Activated T-cell treated with anti-CD3 and anti-CD28 coated beads for 48 hours (primary cell): ENCODE measurements at regions not wholly inside any gene's neighbourhood (a gene's known extent, or its start where the extent isn't known, plus 50 kb on each side); places are given as distances from the start of the nearest gene placed in this dataset.
"Not testable (repeated sequence)": the region's sequence is repeated elsewhere in the genome, so short reads cannot be mapped to it uniquely, and the experiment has no call there.

Experiments used
- DNase-seq: peaks from one replicate; pipeline ENCODE4 v3.0.0-alpha.2; 2020; ENCODE audit warnings: low read depth

DNA sequence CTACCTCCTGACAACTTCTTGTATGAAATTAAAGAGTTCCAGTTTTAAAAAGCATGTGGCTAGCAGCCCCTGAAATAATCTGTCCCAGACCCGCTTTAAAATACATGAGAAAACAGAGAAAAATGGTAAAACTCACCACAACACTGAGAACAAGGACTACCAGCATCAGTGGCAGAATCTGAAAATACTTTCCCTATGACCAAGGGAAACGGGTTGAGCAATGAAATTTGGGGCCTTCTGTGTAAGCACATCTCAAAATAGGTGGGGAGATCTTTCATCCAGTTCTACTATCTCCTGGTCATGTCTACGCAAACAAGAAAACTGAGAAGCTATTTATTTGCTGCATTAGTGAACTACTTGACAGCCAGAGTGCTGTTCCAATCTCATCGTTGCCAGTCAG, 172.3 kb downstream of the LNPK start:
- no peak for DNase-seq

DNA sequence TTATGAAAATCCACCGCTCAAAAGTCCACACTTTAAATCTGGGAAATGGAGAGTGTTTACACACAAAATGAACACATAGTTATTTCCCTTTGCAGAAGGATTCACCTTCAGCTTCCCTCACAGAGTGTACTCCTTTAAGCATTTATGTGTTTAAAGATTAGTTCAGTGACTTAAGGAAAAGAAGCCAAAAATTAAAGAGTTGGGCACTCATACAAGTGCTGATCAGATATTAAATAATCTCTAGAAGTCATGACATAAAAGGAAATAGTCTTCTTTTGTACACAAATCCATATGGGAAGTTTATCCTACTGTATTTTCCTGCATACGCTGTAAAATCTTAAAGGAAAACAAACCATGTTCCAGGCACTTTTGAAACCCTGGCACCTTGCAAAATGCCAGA, 174.2 kb downstream of the LNPK start:
- no peak for DNase-seq

DNA sequence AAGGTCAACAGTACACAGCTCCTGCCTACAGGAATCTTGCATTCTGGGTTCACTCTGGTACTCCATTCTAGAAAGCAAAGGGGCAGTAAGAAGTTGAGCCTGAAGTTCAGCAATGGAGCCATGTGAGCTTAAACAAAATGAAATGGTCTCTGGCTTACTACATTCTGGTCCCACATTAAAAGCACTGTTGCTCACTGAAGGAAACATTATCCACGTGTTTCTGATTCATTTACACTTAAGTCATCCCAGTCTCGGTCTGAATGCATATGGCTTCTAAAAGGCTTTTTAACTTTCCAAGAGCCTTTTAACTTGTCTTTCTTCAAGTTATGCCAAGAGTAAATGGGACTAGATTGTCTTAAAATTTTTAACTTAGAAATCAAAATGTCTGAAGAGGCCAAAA, 177.8 kb downstream of the LNPK start:
- DNase-seq, result no peak

DNA sequence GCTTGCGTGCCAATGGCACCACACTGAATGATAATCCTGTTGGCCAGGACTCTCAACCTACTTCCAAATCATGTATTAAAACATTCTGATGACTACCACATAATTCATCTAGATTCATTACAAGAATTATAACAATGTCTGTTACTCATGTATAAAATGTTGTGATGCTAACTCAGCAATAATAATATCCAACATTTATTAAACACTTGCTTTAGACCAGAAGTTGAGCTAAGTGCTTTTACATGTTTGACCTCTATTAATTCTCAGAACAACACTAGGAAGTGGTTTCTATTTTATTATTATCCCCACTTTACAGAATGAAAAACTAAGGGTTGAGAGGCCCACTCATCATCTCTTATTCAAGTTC, 178.4 kb downstream of the LNPK start:
- DNase-seq, result no peak

DNA sequence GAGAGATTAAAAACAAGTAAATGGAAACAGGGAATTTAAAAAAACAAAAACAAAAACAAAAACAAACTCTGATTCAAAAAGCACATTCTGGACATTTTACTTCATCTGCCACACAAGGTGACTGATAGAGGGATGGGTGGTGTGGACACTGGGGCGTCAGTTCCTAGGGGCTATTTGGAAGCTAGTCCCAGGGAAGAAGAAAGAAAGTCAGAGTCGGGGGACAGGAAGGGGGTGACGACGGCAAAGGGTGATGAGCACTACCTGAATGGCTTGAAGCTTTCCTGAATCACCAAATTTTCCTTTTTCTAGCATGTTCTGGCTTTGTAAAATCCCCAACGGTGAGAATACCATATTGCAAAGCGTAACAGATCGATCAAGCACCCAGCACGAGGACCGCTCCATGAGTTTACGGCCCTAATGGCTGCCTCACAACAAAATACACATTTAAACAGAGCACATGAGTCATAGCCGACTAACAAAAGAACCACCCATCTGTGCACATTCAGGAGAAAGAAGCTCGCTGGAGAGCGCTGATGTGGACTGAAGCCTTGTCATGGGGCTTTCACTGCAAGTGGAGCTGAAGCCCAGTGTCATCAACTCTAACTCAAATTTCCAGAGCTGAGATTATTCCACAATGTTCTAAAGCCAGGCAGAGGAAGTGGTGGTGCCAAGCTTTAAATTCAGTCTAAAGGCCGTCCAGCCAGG, 178.9 kb downstream of the LNPK start:
- no peak for DNase-seq

DNA sequence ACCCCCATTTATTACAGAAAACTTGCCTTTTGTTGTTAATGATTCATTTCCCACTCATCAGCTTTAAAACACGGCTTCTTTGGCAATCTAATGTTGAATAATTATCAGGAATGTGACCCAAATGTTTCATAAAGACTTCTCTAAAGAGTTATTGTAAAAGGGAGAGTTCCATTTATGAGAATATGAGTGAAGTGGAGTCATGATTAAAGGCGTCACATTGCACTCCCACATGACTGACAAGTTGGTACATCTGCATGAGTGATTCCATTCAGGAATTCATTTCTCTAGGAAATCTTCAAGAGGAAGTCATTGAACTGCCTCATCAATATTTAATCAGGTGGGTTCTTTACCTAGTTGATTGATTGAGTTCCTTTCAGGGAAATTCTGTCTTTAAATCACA, 184.8 kb downstream of the LNPK start:
- DNase-seq, result no peak

DNA sequence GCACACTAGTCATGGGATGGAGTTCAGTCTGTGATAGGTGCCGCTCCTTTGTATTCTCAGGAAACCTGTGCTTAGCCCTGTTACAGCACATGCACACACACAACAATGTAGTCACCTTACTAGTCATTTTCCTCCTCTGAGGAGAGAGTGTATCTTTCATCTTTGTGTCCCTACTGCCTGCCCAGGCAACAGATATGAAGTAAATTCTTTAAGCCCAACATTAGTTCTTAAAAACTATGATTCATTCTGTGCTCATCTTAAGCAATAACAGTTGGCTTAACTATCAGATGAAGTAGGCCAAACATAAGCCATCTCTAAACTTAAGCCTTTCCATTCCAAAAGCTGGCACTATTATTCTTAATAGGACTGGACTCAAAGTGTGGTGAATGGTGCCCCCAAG, 186.5 kb downstream of the LNPK start:
- no peak for DNase-seq

DNA sequence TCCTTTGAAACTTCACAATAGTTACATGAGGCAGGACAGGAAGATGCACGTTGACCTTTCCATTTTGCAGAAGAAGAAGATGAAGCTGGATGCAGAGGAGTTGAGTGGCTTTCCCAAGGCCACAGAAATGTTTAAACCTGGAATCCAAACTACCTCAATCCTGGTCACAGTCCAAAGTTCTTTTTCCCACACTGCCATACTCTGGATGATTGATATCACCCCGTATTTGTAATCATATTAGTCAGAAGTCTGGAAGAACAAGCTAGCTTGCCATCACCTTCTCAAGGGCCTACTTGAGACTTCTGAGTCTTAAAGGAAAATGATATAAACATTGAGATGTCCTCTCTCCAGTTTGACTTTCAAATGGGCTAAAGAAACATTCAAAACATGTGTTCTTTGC, 190.1 kb downstream of the LNPK start:
- no peak for DNase-seq

DNA sequence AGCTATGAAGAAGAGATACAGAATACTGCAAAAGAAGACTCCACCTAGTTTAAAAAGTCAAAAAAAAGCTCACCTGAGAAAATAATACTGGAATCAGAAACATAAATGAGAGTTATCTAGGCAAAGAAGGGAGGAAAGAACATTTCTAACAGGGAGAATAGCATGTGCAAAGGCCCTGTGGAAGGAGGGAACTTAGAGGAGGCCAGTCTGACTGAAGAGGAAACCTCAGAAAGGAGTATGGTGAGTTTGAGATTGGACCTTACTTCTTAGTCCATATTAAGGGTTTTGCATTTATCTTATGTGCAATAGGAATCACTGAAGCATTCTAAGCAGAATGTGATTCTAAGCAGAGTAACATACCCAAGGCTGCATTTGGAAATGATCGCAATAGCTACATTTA, 193.2 kb downstream of the LNPK start:
- DNase-seq, result no peak

DNA sequence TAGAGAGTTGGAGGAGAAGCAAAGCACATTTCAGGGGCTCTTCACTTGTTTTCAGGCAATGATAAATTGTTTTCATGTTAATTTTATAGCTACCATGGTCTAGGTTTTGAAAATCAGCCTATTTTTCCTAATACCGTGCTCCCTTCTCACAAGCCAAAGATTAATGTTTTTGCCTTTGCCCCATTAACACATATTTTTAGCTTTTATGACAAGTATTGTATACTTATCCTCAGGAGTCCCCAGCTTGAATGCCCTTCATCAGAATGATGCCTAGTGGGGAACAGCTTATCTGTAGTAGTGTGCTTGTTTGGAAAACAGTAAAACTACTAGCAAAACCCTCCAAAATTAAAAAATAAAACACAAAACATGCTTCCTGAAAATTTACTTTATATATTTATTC, 194.0 kb downstream of the LNPK start:
- no peak for DNase-seq

DNA sequence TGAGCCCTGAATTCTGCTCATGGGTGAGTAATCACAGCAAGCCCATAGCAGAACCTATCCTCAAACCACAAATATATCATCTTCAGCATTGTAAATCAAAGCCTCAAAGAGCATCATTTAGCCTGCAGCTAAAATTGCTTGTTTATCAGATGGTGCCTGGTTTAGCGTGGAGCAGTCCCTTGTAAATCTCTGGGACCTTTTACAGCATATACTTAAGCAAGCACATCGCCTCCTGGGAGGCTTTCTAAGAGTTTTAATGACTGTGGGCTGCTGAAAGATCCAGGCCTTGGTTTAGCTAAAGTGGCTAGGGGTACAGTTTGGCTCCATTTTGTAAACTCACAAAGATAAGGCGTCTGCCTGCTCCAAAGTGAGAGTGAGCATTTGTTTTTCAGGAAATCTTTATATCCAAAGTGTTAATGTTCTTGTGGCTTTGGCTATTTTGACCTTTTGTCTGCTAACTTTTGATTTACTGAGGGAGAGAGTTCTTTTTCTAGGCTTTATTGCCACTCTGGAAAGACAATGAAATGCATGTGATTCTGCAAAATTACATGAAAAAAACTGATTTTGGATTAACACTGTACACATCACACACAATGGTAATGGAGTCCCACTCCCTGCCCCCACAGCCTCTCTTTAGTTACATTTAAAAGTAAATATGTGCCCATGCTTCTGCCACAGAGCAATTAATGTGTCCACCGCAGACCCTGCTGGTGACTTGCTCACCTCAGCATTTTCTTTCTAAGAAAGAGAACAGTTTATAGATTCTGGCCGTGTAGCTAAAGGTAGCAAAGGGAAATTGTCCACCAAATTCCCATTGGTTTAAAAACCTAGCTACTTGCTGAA, 194.8 kb downstream of the LNPK start:
- DNase-seq, result no peak

DNA sequence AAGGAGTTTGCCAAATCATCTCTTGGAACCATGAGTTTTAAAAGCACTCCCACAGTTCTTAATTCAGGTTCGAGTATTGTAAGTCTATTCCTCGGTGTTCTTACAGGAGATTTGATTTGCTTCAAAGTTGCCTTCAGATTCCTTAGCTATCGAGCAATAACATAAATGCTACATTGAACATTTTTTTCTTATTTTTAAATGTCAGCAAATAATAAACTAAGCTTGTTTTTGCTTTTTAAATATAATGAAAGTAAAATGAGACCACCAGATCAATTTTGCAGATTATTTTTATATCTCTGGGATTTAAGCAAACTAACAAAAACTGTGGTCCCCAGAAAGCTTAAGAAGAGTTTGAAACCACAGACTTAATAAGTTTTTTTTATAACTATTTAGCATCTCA, 195.5 kb downstream of the LNPK start:
- DNase-seq, result no peak

DNA sequence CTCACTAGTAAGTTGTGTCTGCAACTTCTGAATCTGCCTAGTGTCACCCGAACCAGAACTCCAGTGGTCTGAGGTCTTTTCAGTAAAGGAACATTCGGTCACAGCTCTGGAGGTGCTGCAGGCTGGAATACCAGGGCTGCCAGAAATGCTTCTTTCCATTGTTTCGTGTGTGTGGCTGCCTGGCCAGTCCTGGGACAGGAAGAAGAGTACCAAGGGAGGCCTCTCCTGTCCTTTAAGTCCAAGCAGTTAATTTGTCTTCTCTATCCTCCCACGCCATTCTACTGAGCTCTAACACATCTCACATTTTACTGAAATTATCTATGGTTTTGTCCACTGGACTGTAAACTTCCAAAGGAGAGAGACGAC, 196.0 kb downstream of the LNPK start:
- DNase-seq, result no peak

DNA sequence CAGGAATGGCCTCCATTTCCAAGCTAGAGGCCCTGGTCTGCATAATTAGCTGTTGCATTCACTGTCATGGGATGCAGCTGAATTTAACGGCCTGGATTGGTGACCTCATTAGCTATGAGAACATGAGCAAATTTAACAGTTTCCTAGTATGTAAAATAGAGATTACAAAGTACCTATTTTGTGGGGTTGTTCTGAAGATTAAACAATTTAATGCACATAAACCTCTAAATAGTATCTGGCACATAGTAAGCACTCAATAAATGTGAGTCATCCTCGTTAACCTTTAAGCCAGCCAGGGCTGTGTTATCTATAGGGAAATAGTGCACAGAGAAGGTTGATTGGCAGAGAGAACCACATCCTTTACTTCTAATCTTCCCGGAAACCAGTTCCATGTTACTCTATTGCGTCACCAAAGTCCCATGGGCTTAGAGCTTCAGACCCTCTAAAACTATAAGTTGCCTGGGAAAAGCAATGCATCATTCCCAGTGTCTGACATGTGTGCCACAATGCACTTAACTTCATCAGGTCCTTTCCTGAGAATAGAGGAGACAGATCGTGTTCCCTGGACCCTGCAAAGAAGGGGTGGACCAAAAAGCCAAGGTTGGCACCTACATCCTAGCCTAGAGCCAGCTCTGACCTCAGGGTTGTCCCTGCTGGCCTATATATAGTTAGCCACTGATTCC, 196.5 kb downstream of the LNPK start:
- DNase-seq, result no peak

DNA sequence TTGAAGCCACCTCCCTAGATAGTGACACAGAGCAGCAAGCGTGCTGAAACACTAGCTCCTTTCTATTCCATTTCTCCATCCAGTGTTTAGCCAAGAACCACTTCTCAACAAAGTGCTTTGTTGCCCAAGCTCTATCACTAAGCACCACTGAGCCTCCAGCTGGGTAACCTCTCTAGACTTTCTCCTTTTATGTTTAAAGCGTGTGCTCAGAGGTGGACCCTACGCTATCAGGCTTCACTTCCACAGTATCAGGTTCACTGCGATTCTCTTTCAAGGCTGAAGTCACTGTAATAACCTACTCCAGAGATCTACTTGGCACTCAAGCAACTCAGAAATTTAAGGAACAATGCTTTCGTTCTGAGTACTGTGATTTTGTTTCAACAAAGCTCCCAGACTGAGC, 197.9 kb downstream of the LNPK start:
- no peak for DNase-seq

DNA sequence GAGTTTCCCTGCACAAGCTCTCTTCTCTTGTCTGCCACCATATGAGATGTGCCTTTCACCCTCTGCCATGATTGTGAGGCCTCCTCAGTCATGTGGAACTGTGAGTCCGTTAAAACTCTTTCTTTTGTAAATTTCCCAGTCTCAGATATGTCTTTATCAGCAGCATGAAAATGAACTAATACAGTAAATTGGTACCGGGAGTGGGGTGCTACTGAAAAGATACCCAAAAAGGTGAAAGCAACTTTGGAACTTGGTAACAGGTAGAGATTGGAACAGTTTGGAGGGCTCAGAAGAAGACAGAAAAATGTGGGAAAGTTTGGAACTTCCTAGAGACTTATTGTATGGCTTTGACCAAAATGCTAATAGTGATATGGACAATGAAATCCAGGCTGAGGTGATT, 205.6 kb downstream of the LNPK start:
- DNase-seq, result not testable (repeated sequence)

DNA sequence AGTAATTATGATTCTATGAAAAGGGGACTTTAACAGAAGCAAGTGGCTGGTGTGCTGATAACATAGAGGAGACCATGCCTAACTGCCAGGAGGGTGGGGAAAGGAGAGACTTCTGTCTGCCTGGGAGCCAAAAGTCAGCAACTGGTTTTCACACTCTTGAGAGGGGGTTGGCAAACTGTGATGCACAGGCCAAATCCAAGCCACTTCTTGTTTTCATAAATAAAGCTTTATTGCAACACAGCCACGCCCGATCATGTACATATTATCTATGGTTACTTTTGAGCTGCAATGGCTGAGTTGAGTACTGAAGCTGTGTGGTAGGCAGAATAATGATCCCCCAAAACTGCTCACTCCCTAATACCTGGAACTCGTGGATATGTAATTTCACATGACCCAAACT, 208.4 kb downstream of the LNPK start:
- no peak for DNase-seq

DNA sequence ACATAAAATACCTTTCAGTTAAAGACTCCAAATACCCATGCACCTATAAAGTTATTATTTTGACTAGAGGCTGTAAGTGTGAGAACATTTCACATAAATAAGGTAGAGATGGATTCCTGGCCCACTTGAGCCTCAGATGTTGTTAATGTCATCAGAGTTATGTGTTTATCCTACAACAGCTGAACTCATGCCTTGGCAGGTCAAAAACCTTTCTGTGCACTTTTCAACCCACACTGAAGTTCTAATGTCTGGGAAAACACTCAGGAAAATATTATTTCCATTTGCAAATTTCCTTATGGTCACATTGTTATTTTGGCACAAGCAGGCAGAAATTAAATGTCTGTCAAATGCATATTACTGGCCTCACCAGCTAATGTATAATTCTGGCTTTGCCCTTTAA, 209.2 kb downstream of the LNPK start:
- DNase-seq, result no peak

DNA sequence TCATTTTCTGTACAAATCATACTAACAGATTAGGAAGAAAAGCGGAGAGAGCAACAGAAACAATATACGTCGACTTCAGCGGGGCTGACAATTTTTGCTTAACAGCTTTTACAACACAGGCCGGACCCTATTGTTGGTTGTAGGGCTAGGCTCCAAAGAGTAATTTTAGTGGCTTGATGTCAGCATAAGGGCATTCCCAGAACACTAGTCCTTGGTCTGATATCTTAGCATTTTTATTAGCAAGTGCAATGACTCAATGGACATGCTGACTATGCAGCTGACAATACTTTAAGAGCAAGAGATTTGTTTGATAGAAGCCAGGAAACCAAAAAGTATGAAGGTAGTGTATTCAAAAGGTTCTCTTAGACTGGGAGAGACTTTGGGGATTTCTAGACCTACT, 209.9 kb downstream of the LNPK start:
- DNase-seq, result no peak

DNA sequence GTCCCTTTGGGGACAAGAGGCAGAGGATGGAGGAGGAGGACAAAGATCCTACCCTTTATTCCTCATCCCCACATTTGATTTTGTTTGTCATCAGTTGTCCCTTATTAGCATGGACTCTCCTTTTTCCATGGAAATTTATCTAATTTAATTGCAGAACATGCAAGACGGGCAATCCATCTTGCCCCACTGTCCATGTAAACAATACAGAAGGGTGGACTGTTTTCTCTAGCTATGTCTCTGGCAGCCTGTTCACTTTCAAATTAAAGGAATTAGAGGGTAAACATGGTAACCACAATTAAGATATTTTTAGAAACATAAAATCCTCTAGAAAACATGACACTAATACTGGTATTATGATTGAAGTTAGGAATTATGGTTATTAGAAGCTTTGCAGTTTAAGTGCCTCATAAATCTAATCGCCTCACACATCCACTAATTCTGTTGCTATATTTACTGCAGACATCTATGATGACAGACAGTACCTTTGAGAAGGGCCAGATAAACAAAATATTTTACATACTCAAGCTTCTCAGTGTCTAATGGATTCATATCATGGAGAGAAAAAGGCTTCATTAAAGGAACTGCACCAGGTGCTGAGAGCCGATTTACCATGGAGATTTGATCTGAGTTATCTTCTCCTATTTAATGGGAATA, 215.5 kb downstream of the LNPK start:
- no peak for DNase-seq

DNA sequence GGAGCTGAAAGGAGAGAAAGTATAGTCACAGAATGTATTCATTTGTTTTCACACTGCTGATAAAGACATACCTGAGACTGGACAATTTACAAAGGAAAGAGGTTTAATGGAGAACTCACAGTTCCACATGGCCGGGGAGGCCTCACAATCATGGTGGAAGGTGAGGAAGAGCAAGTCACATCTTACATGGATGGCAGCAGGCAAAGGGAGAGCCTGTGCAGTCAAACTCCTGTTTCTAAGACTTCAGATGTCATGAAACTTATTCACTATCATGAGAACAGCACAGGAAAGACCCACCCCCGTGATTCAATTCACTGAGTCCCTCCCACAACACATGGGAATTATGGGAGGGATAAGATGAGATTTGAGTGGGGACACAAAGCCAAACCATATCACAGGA, 224.7 kb downstream of the LNPK start:
- not testable (repeated sequence) for DNase-seq

DNA sequence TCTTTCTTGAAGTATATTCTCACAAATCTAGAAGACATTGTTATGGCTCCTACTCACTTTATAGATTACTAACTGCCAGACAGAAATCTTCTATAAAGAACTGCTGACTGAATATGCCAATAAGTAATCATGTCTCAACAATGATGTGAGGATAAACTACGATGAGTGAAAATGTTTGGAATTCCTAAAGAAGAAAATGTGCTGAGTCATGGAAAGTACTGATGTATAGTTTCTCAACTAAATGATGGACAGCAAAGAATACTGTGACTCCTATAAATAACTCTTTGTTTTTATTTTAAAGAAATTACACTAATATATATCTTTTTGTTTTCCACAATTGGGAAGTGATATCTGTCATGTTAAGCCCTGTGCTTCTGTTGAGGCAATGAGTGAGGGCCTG, 232.9 kb downstream of the LNPK start:
- no peak for DNase-seq

DNA sequence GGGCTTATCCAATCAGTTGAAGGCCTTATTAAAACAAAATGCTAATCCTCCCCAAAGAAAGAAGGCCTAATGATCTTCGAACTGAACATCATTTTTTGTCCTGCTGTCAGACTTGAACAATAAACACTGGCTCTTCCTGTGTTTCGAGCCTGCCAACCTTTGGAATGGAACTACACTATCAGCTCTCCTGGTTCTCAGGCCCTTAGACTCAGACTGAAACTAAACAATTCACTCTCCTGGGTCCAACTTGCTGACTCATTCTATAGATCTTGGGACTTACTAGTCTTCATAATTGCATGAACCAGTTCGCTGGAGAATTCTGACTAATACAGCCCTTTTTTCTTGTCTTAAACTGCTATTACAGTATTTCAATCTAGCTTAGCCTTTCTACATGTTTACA, 235.2 kb downstream of the LNPK start:
- no peak for DNase-seq
